ENCODE measurements at regions not wholly inside any gene's neighbourhood (a gene's known extent, or its start where the extent isn't known, plus 50 kb on each side); places are given as distances from the start of the nearest gene placed in this dataset.
"Not testable (repeated sequence)": the region's sequence is repeated elsewhere in the genome, so short reads cannot be mapped to it uniquely, and the experiment has no call there.

- TF ChIP-seq CTCF (IDR thresholded peaks at IDR 0.05) (no peak), POLR2A (IDR thresholded peaks at IDR 0.05; ENCODE audit: low read depth) (no peak), EP300 (IDR thresholded peaks at IDR 0.05) (no peak), POLR2AphosphoS5 (IDR thresholded peaks at IDR 0.05) (no peak)
- H3K27ac ChIP-seq (replicated peaks in 1 of 4) = peak overlapping the region in 1 of 4 donors; percentile 1
- no peak overlapping the region for H3K4me3 ChIP-seq
- H3K36me3 ChIP-seq = no peaks in the 10 kb centered on the region
- H3K27me3 ChIP-seq = no peaks in the 10 kb centered on the region
- no peaks in the 10 kb centered on the region for H3K9me3 ChIP-seq
- DNase-seq (ENCODE audit: extremely low spot score) = no peak
- H3K4me1 ChIP-seq = peaks cover 0 to 66% (median 36%) of the 10 kb centered on the region in 4 donors
- intact Hi-C loops (cut with DNase I) = no loop called here
Measured at GRCh38 chr9:18061332-18061731, 412.6 kb upstream of the ADAMTSL1 start.

- no peaks in the 10 kb centered on the region for H3K27me3 ChIP-seq
- no peak for DNase-seq (ENCODE audit: extremely low spot score)
- WGBS = 74% methylated on average over 2 of the region's 2 CpGs
- H3K4me3 ChIP-seq = no peak overlapping the region
- H3K27ac ChIP-seq (replicated peaks in 1 of 4) = peak overlapping the region in 1 of 4 donors; percentile 4
- H3K9me3 ChIP-seq = no peaks in the 10 kb centered on the region
- TF ChIP-seq CTCF (IDR thresholded peaks at IDR 0.05) (no peak), POLR2AphosphoS5 (IDR thresholded peaks at IDR 0.05) (no peak), POLR2A (IDR thresholded peaks at IDR 0.05; ENCODE audit: low read depth) (no peak), EP300 (IDR thresholded peaks at IDR 0.05) (no peak)
- H3K4me1 ChIP-seq = peaks cover 0 to 61% (median 31%) of the 10 kb centered on the region in 4 donors
- intact Hi-C loops (cut with DNase I) = no loop called here
- H3K36me3 ChIP-seq = no peaks in the 10 kb centered on the region
Measured at GRCh38 chr9:18061856-18062255, 412.1 kb upstream of the ADAMTSL1 start.

- Histone ChIP-seq H3K4me1 (peaks cover 0 to 60% (median 32%) of the 10 kb centered on the region in 4 donors), H3K4me3 (no peak overlapping the region), H3K27ac (replicated peaks in 1 of 4) (peak overlapping the region in 1 of 4 donors; percentile 1), H3K36me3 (no peaks in the 10 kb centered on the region), H3K9me3 (no peaks in the 10 kb centered on the region), H3K27me3 (no peaks in the 10 kb centered on the region)
- TF ChIP-seq EP300 (IDR thresholded peaks at IDR 0.05) = no peak
- no peak for TF ChIP-seq POLR2A (IDR thresholded peaks at IDR 0.05; ENCODE audit: low read depth)
- TF ChIP-seq CTCF (IDR thresholded peaks at IDR 0.05) = no peak
- TF ChIP-seq POLR2AphosphoS5 (IDR thresholded peaks at IDR 0.05) = no peak
- WGBS = 34% methylated on average over 6 of the region's 6 CpGs
- intact Hi-C loops (cut with DNase I) = no loop called here
- no peak for DNase-seq (ENCODE audit: extremely low spot score)
Measured at GRCh38 chr9:18063856-18064390, 410.0 kb upstream of the ADAMTSL1 start.

GRCh38 chr9:18066608-18067007, 407.3 kb upstream of the ADAMTSL1 start:
- H3K27me3 ChIP-seq; H3K9me3 ChIP-seq; intact Hi-C loops (cut with DNase I); H3K4me3 ChIP-seq; DNase-seq (ENCODE audit: extremely low spot score); H3K27ac ChIP-seq (replicated peaks in 1 of 4); H3K36me3 ChIP-seq: not testable (repeated sequence)
- H3K4me1 ChIP-seq = peaks cover 0 to 50% (median 35%) of the 10 kb centered on the region in 4 donors
- WGBS = 94% methylated on average over 2 of the region's 2 CpGs

- H3K4me3 ChIP-seq = no peak overlapping the region
- peak overlapping the region; percentile 8 to 43 (median 34) for H3K27ac ChIP-seq (replicated peaks in 1 of 4)
- 72% methylated on average over 6 of the region's 6 CpGs for WGBS
- TF ChIP-seq POLR2AphosphoS5 (IDR thresholded peaks at IDR 0.05) (no peak), CTCF (IDR thresholded peaks at IDR 0.05) (no peak), POLR2A (IDR thresholded peaks at IDR 0.05; ENCODE audit: low read depth) (no peak), EP300 (IDR thresholded peaks at IDR 0.05) (no peak)
- H3K27me3 ChIP-seq = no peaks in the 10 kb centered on the region
- no peak for DNase-seq (ENCODE audit: extremely low spot score)
- intact Hi-C loops (cut with DNase I) = no loop called here
- no peaks in the 10 kb centered on the region for H3K9me3 ChIP-seq
- no peaks in the 10 kb centered on the region for H3K36me3 ChIP-seq
- H3K4me1 ChIP-seq = peaks cover 0 to 50% (median 41%) of the 10 kb centered on the region in 4 donors
Measured at GRCh38 chr9:18067548-18068120, 406.3 kb upstream of the ADAMTSL1 start.
